ENCODE measurements at regions not wholly inside any gene's neighbourhood (a gene's known extent, or its start where the extent isn't known, plus 50 kb on each side); places are given as distances from the start of the nearest gene placed in this dataset.

DNA sequence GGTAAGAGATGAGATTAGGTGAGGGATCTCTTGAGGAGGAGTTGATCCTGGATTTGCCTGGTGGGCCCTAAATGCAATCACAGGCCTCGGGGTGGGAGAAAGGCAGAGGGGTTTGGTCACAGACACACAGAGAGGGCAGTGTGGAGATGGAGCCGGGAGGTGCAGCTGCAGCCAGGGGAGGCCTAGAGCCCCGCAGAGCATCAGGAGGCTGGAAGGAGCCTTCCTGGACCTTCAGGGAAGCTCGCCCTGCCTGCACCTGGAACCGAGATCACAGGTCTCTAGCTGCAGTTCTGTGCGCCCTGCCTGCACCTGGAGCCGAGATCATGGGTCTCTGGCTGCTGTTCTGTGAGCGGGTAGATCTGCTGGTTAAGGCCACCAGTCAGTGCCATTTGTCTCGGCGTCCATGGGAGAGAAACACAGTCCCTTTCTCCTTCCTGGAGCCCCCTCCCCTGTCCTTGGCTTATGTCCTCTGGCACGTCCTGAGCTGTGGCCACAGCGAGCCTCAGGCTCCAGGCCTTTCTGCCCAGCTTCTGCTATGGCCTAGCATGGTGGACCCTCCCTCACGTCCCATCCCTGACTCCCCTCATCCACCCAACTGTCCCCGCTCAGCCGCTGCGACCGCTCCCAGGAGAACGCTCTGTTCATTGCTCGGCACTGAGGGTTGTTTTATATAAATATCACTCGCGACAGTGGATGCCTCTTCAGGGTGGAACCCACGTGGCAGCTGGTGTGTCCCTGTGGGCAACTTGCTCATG, 112.0 kb downstream of the DACT2 start:
- no peak for ATAC-seq
- TF ChIP-seq BACH2 (CRISPR knock-in tag; IDR thresholded peaks at IDR 0.05; ENCODE audit: borderline replicate concordance) (no peak), TOX (CRISPR knock-in tag; IDR thresholded peaks at IDR 0.05; ENCODE audit: borderline replicate concordance) (no peak), ZFP30 (CRISPR knock-in tag; IDR thresholded peaks at IDR 0.05) (no peak), SNAI2 (CRISPR knock-in tag; IDR thresholded peaks at IDR 0.05) (no peak), ESRRG (CRISPR knock-in tag; IDR thresholded peaks at IDR 0.05) (no peak), ISL1 (CRISPR knock-in tag; IDR thresholded peaks at IDR 0.05) (no peak), ZC3H10 (CRISPR knock-in tag; IDR thresholded peaks at IDR 0.05) (no peak), PPARA (CRISPR knock-in tag; IDR thresholded peaks at IDR 0.05; ENCODE audit: borderline replicate concordance) (no peak)
- TF ChIP-seq, protein P1, sequence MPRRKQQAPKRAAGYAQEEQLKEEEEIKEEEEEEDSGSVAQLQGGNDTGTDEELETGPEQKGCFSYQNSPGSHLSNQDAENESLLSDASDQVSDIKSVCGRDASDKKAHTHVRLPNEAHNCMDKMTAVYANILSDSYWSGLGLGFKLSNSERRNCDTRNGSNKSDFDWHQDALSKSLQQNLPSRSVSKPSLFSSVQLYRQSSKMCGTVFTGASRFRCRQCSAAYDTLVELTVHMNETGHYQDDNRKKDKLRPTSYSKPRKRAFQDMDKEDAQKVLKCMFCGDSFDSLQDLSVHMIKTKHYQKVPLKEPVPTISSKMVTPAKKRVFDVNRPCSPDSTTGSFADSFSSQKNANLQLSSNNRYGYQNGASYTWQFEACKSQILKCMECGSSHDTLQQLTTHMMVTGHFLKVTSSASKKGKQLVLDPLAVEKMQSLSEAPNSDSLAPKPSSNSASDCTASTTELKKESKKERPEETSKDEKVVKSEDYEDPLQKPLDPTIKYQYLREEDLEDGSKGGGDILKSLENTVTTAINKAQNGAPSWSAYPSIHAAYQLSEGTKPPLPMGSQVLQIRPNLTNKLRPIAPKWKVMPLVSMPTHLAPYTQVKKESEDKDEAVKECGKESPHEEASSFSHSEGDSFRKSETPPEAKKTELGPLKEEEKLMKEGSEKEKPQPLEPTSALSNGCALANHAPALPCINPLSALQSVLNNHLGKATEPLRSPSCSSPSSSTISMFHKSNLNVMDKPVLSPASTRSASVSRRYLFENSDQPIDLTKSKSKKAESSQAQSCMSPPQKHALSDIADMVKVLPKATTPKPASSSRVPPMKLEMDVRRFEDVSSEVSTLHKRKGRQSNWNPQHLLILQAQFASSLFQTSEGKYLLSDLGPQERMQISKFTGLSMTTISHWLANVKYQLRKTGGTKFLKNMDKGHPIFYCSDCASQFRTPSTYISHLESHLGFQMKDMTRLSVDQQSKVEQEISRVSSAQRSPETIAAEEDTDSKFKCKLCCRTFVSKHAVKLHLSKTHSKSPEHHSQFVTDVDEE (CRISPR knock-in tag; IDR thresholded peaks at IDR 0.05), result no peak

DNA sequence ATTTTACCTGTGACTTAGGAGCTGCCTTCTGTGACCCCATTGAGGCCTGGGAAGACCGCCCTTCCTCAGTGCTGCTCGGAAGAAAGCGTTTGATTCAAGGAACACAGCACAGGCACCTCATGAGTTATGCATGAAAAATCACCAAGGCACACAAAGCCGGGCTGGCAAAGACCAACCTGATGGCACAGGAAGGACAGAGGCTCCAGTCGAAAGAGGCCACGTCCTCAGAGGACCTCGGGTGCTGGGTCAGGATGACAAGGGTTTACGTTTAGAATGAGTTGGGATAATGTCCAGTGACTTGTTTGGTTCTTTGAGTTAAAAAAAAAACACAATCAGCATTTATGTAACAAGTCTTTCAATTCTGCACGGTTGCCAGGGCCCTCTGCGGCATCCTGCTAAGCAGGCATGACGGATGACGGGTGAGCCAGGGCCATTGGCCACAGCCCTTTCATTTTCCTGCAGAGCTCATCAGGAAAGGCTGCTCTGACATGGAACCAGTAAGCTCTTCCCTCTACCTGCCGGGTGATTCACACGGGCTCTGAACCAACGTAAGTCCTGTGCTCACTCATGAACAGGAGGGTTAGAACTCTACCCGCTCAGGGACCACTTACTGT, 112.8 kb downstream of the DACT2 start:
- no peak for TF ChIP-seq BACH2 (CRISPR knock-in tag; IDR thresholded peaks at IDR 0.05; ENCODE audit: borderline replicate concordance)
- no peak for TF ChIP-seq ZC3H10 (CRISPR knock-in tag; IDR thresholded peaks at IDR 0.05)
- TF ChIP-seq, protein P2, sequence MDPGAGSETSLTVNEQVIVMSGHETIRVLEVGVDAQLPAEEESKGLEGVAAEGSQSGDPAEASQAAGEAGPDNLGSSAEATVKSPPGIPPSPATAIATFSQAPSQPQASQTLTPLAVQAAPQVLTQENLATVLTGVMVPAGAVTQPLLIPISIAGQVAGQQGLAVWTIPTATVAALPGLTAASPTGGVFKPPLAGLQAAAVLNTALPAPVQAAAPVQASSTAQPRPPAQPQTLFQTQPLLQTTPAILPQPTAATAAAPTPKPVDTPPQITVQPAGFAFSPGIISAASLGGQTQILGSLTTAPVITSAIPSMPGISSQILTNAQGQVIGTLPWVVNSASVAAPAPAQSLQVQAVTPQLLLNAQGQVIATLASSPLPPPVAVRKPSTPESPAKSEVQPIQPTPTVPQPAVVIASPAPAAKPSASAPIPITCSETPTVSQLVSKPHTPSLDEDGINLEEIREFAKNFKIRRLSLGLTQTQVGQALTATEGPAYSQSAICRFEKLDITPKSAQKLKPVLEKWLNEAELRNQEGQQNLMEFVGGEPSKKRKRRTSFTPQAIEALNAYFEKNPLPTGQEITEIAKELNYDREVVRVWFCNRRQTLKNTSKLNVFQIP (CRISPR knock-in tag; IDR thresholded peaks at IDR 0.05; ENCODE audit: borderline replicate concordance, low read depth), result no peak
- TF ChIP-seq, protein P1 (CRISPR knock-in tag; IDR thresholded peaks at IDR 0.05), result no peak
- no peak for TF ChIP-seq TOX (CRISPR knock-in tag; IDR thresholded peaks at IDR 0.05; ENCODE audit: borderline replicate concordance)
- TF ChIP-seq GLIS3 (CRISPR knock-in tag; IDR thresholded peaks at IDR 0.05), result no peak
- TF ChIP-seq SNAI2 (CRISPR knock-in tag; IDR thresholded peaks at IDR 0.05), result no peak
- no peak for TF ChIP-seq ZFP3 (CRISPR knock-in tag; IDR thresholded peaks at IDR 0.05)
- no peak for TF ChIP-seq CSDC2 (CRISPR knock-in tag; IDR thresholded peaks at IDR 0.05)
- no peak for TF ChIP-seq ZNF70 (CRISPR knock-in tag; IDR thresholded peaks at IDR 0.05)
- TF ChIP-seq ZNF8 (CRISPR knock-in tag; IDR thresholded peaks at IDR 0.05), result no peak
- TF ChIP-seq RARB (CRISPR knock-in tag; IDR thresholded peaks at IDR 0.05), result no peak
- TF ChIP-seq, protein P3, sequence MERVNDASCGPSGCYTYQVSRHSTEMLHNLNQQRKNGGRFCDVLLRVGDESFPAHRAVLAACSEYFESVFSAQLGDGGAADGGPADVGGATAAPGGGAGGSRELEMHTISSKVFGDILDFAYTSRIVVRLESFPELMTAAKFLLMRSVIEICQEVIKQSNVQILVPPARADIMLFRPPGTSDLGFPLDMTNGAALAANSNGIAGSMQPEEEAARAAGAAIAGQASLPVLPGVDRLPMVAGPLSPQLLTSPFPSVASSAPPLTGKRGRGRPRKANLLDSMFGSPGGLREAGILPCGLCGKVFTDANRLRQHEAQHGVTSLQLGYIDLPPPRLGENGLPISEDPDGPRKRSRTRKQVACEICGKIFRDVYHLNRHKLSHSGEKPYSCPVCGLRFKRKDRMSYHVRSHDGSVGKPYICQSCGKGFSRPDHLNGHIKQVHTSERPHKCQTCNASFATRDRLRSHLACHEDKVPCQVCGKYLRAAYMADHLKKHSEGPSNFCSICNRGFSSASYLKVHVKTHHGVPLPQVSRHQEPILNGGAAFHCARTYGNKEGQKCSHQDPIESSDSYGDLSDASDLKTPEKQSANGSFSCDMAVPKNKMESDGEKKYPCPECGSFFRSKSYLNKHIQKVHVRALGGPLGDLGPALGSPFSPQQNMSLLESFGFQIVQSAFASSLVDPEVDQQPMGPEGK (CRISPR knock-in tag; IDR thresholded peaks at IDR 0.05; ENCODE audit: borderline replicate concordance), result no peak
- no peak for TF ChIP-seq PPARA (CRISPR knock-in tag; IDR thresholded peaks at IDR 0.05; ENCODE audit: borderline replicate concordance)
- no peak for TF ChIP-seq ESRRG (CRISPR knock-in tag; IDR thresholded peaks at IDR 0.05)
- TF ChIP-seq ZFP30 (CRISPR knock-in tag; IDR thresholded peaks at IDR 0.05), result no peak
- ATAC-seq, result no peak

DNA sequence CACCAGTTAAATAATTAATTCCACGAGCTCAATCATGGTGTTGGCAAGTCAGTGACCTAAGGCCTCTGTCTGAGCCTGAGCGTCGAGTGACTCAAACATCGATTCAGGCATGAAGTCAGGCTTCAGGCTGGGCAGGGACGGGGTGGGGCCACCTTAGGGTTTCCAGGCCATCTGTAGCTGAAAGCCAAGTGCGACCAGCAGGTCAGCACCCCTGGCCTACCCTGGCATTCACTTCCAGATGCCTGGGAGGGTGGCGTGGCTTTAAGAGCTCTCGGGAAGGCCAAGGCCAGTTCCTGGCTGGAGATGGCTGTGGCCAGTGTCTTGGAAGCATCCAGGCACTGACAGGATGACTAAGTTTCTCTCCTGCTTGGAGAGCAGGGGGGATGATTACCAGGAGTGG, 113.4 kb downstream of the DACT2 start:
- ATAC-seq, result no peak
- no peak for TF ChIP-seq ZFP3 (CRISPR knock-in tag; IDR thresholded peaks at IDR 0.05)
- TF ChIP-seq CSDC2 (CRISPR knock-in tag; IDR thresholded peaks at IDR 0.05), result no peak
- TF ChIP-seq TCF4 (CRISPR knock-in tag; IDR thresholded peaks at IDR 0.05; ENCODE audit: borderline replicate concordance), result no peak
- no peak for TF ChIP-seq PPARA (CRISPR knock-in tag; IDR thresholded peaks at IDR 0.05; ENCODE audit: borderline replicate concordance)
- no peak for TF ChIP-seq SNAI2 (CRISPR knock-in tag; IDR thresholded peaks at IDR 0.05)
- TF ChIP-seq ZNF565 (CRISPR knock-in tag; conservative IDR thresholded peaks at IDR 0.05; ENCODE audit: low read depth), result no peak
- TF ChIP-seq, protein P4, sequence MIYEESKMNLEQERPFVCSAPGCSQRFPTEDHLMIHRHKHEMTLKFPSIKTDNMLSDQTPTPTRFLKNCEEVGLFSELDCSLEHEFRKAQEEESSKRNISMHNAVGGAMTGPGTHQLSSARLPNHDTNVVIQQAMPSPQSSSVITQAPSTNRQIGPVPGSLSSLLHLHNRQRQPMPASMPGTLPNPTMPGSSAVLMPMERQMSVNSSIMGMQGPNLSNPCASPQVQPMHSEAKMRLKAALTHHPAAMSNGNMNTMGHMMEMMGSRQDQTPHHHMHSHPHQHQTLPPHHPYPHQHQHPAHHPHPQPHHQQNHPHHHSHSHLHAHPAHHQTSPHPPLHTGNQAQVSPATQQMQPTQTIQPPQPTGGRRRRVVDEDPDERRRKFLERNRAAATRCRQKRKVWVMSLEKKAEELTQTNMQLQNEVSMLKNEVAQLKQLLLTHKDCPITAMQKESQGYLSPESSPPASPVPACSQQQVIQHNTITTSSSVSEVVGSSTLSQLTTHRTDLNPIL (CRISPR knock-in tag; IDR thresholded peaks at IDR 0.05; ENCODE audit: low read depth), result no peak
- TF ChIP-seq ZNF8 (CRISPR knock-in tag; IDR thresholded peaks at IDR 0.05), result no peak
- no peak for TF ChIP-seq OSR1 (CRISPR knock-in tag; IDR thresholded peaks at IDR 0.05)
- TF ChIP-seq ZNF70 (CRISPR knock-in tag; IDR thresholded peaks at IDR 0.05), result no peak
- no peak for TF ChIP-seq ARNTL (CRISPR knock-in tag; IDR thresholded peaks at IDR 0.05; ENCODE audit: borderline replicate concordance, low read depth)
- no peak for TF ChIP-seq BACH2 (CRISPR knock-in tag; IDR thresholded peaks at IDR 0.05; ENCODE audit: borderline replicate concordance)
- no peak for TF ChIP-seq RARB (CRISPR knock-in tag; IDR thresholded peaks at IDR 0.05)
- no peak for TF ChIP-seq ESRRG (CRISPR knock-in tag; IDR thresholded peaks at IDR 0.05)
- no peak for TF ChIP-seq TOX (CRISPR knock-in tag; IDR thresholded peaks at IDR 0.05; ENCODE audit: borderline replicate concordance)
- TF ChIP-seq, protein P2 (CRISPR knock-in tag; IDR thresholded peaks at IDR 0.05; ENCODE audit: borderline replicate concordance, low read depth), result no peak
- no peak for TF ChIP-seq ISL1 (CRISPR knock-in tag; IDR thresholded peaks at IDR 0.05)
- no peak for TF ChIP-seq GLIS3 (CRISPR knock-in tag; IDR thresholded peaks at IDR 0.05)

All from SK-N-SH treated with all-trans-retinoic acid at 6 μM for 48 hours (cell line).